ENCODE measurements at regions not wholly inside any gene's neighbourhood (a gene's known extent, or its start where the extent isn't known, plus 50 kb on each side); places are given as distances from the start of the nearest gene placed in this dataset.

GRCh38 chr12:83796531-83796930 lies 1109.8 kb downstream of the TMTC2 start:
- no peak for DNase-seq
- H3K36me3 ChIP-seq, result no peaks in the 10 kb centered on the region
- no peak overlapping the region for H3K4me3 ChIP-seq
- no peaks in the 10 kb centered on the region for H3K27me3 ChIP-seq (ENCODE audit: low read depth)
- intact Hi-C loops (cut with DNase I), result no loop called here
- no peaks in the 10 kb centered on the region for H3K4me1 ChIP-seq
- TF ChIP-seq CTCF (IDR thresholded peaks at IDR 0.05), result no peak
- no peak for ATAC-seq
- no peak overlapping the region for H3K27ac ChIP-seq
- H3K9me3 ChIP-seq, result no peaks in the 10 kb centered on the region

- H3K27ac ChIP-seq, result no peak overlapping the region
- no peak overlapping the region for H3K4me3 ChIP-seq
- DNase-seq (no peak), ATAC-seq (no peak)
- intact Hi-C loops (cut with DNase I), result no loop called here
- no peak for TF ChIP-seq CTCF (IDR thresholded peaks at IDR 0.05)
- no peaks in the 10 kb centered on the region for H3K9me3 ChIP-seq
- no peaks in the 10 kb centered on the region for H3K4me1 ChIP-seq
- no peaks in the 10 kb centered on the region for H3K27me3 ChIP-seq (ENCODE audit: low read depth)
- H3K36me3 ChIP-seq, result no peaks in the 10 kb centered on the region
Measured at GRCh38 chr12:83793616-83794015, 1106.9 kb downstream of the TMTC2 start.

GRCh38 chr12:83784298-83784890 lies 1097.7 kb downstream of the TMTC2 start:
- H3K36me3 ChIP-seq, result no peaks in the 10 kb centered on the region
- H3K4me3 ChIP-seq, result no peak overlapping the region
- no peaks in the 10 kb centered on the region for H3K4me1 ChIP-seq
- H3K9me3 ChIP-seq, result no peaks in the 10 kb centered on the region
- no peak for TF ChIP-seq CTCF (IDR thresholded peaks at IDR 0.05)
- DNase-seq (no peak), ATAC-seq (no peak)
- H3K27me3 ChIP-seq (ENCODE audit: low read depth), result no peaks in the 10 kb centered on the region
- no peak overlapping the region for H3K27ac ChIP-seq
- intact Hi-C loops (cut with DNase I), result no loop called here

- Histone ChIP-seq H3K27ac (no peak overlapping the region), H3K4me1 (no peaks in the 10 kb centered on the region), H3K27me3 (ENCODE audit: low read depth) (no peaks in the 10 kb centered on the region), H3K9me3 (no peaks in the 10 kb centered on the region), H3K4me3 (no peak overlapping the region), H3K36me3 (no peaks in the 10 kb centered on the region)
- ATAC-seq (no peak), DNase-seq (no peak)
- no peak for TF ChIP-seq CTCF (IDR thresholded peaks at IDR 0.05)
- intact Hi-C loops (cut with DNase I), result no loop called here
Measured at GRCh38 chr12:83779526-83779925, 1092.8 kb downstream of the TMTC2 start.

GRCh38 chr12:83769151-83769550 lies 1082.4 kb downstream of the TMTC2 start:
- Histone ChIP-seq H3K27me3 (ENCODE audit: low read depth) (no peaks in the 10 kb centered on the region), H3K9me3 (peaks cover 16% of the 10 kb centered on the region), H3K27ac (no peak overlapping the region), H3K4me1 (no peaks in the 10 kb centered on the region), H3K4me3 (no peak overlapping the region), H3K36me3 (no peaks in the 10 kb centered on the region)
- intact Hi-C loops (cut with DNase I), result no loop called here
- DNase-seq (no peak), ATAC-seq (no peak)
- no peak for TF ChIP-seq CTCF (IDR thresholded peaks at IDR 0.05)

GRCh38 chr12:83767723-83768122 lies 1081.0 kb downstream of the TMTC2 start:
- ATAC-seq, result no peak
- Histone ChIP-seq H3K4me1 (no peaks in the 10 kb centered on the region), H3K27ac (no peak overlapping the region), H3K4me3 (no peak overlapping the region), H3K27me3 (ENCODE audit: low read depth) (no peaks in the 10 kb centered on the region), H3K9me3 (peaks cover 6% of the 10 kb centered on the region), H3K36me3 (no peaks in the 10 kb centered on the region)
- no peak for DNase-seq
- intact Hi-C loops (cut with DNase I), result no loop called here
- no peak for TF ChIP-seq CTCF (IDR thresholded peaks at IDR 0.05)

All from lower lobe of right lung (tissue), 2 donors.